Uterus (tissue), 2 donors: ENCODE measurements at regions not wholly inside any gene's neighbourhood (a gene's known extent, or its start where the extent isn't known, plus 50 kb on each side); places are given as distances from the start of the nearest gene placed in this dataset.

ENCODE experiments used
- CTCF ChIP-seq, 4 experiments: fragments of 200-600 bp in 2 of 4; fragments of 450-650 bp in 2 of 4; sonication (generic) in 2 of 4; IDR thresholded peaks; one replicate each; pipeline ENCODE4 v1.5.1; 2016 to 2019; ENCODE audit warnings: antibody characterized with exemption in 4 of 4, mild to moderate bottlenecking in 2 of 4, moderate library complexity in 1 of 4
- POLR2A ChIP-seq, 2 donors: fragments of 450-650 bp; IDR thresholded peaks; one replicate each; pipeline ENCODE4 v1.6.1; 2016; ENCODE audit warnings: antibody characterized with exemption in 2 of 2, mild to moderate bottlenecking in 1 of 2, moderate library complexity in 1 of 2

GRCh38 chr12:107200394-107200793, 107.0 kb upstream of the CRY1 start:
- TF ChIP-seq CTCF (IDR thresholded peaks at IDR 0.05) (no peak), POLR2A (IDR thresholded peaks at IDR 0.05) (no peak)
